Left ventricle myocardium inferior (tissue), 1 donor: ENCODE measurements at regions not wholly inside any gene's neighbourhood (a gene's known extent, or its start where the extent isn't known, plus 50 kb on each side); places are given as distances from the start of the nearest gene placed in this dataset.

Experiments used
- DNase-seq: peaks from one replicate; pipeline ENCODE4 v3.0.0-alpha.2; 2020
- H3K27ac ChIP-seq: fragments of 200-600 bp; replicated peaks from 2 replicates; pipeline ENCODE4 v1.8.0; 2021
- H3K27me3 ChIP-seq: fragments of 200-600 bp; 2 replicates; pipeline ENCODE4 v1.8.0; 2021; ENCODE audit warnings: low read depth
- H3K36me3 ChIP-seq: fragments of 200-600 bp; 2 replicates; pipeline ENCODE4 v1.8.0; 2021
- H3K4me1 ChIP-seq: fragments of 200-600 bp; 2 replicates; pipeline ENCODE4 v1.8.0; 2021
- H3K4me3 ChIP-seq: fragments of 200-600 bp; 2 replicates; pipeline ENCODE4 v1.8.0; 2021; ENCODE audit warnings: mild to moderate bottlenecking, moderate library complexity
- H3K9me3 ChIP-seq: fragments of 200-600 bp; replicated peaks from 2 replicates; pipeline ENCODE4 v1.8.0; 2021
- CTCF ChIP-seq: fragments of 200-600 bp; IDR thresholded peaks from 2 replicates; pipeline ENCODE4 v1.8.0; 2021; ENCODE audit warnings: antibody characterized with exemption, mild to moderate bottlenecking, borderline replicate concordance
- intact Hi-C: fragments of 100-400 bp; cut with micrococcal nuclease; formaldehyde crosslinking; loops from one replicate; pipeline ENCODE4 v1.11.0; 2022
- donor health status: DM: no; HTN: yes; CAD: no; lungs with severe emphysema.

- no peak for DNase-seq
- Histone ChIP-seq H3K9me3 (peaks cover 22% of the 10 kb centered on the region), H3K4me3 (no peak overlapping the region), H3K27ac (no peak overlapping the region), H3K27me3 (no peaks in the 10 kb centered on the region), H3K4me1 (no peaks in the 10 kb centered on the region), H3K36me3 (no peaks in the 10 kb centered on the region)
- no peak for TF ChIP-seq CTCF
- intact Hi-C loops, result no loop called here
Observed at GRCh38 chr4:96366632-96367031, 526.7 kb downstream of the PDHA2 start.

GRCh38 chr4:96375367-96375766 lies 535.5 kb downstream of the PDHA2 start:
- Histone ChIP-seq H3K9me3 (peaks cover 12% of the 10 kb centered on the region), H3K36me3 (no peaks in the 10 kb centered on the region), H3K4me3 (no peak overlapping the region), H3K27ac (no peak overlapping the region), H3K4me1 (no peaks in the 10 kb centered on the region), H3K27me3 (no peaks in the 10 kb centered on the region)
- DNase-seq, result no peak
- intact Hi-C loops, result no loop called here
- TF ChIP-seq CTCF, result no peak

- intact Hi-C loops, result no loop called here
- TF ChIP-seq CTCF, result no peak
- no peaks in the 10 kb centered on the region for H3K36me3 ChIP-seq
- no peaks in the 10 kb centered on the region for H3K27me3 ChIP-seq
- H3K4me1 ChIP-seq, result no peaks in the 10 kb centered on the region
- no peak overlapping the region for H3K27ac ChIP-seq
- DNase-seq, result no peak
- no peak overlapping the region for H3K4me3 ChIP-seq
- peaks cover 18% of the 10 kb centered on the region for H3K9me3 ChIP-seq
Observed at GRCh38 chr4:96379524-96379923, 539.6 kb downstream of the PDHA2 start.

GRCh38 chr4:96380106-96380505 lies 540.2 kb downstream of the PDHA2 start:
- Histone ChIP-seq H3K9me3 (peaks cover 18% of the 10 kb centered on the region), H3K27ac (no peak overlapping the region), H3K27me3 (no peaks in the 10 kb centered on the region), H3K4me1 (no peaks in the 10 kb centered on the region), H3K36me3 (no peaks in the 10 kb centered on the region), H3K4me3 (no peak overlapping the region)
- DNase-seq, result no peak
- intact Hi-C loops, result no loop called here
- TF ChIP-seq CTCF, result no peak

GRCh38 chr4:96383349-96383748 lies 543.5 kb downstream of the PDHA2 start:
- Histone ChIP-seq H3K9me3 (peaks cover 18% of the 10 kb centered on the region), H3K27ac (no peak overlapping the region), H3K27me3 (no peaks in the 10 kb centered on the region), H3K36me3 (no peaks in the 10 kb centered on the region), H3K4me1 (no peaks in the 10 kb centered on the region), H3K4me3 (no peak overlapping the region)
- no peak for DNase-seq
- intact Hi-C loops, result no loop called here
- TF ChIP-seq CTCF, result no peak

- Histone ChIP-seq H3K27ac (no peak overlapping the region), H3K4me1 (no peaks in the 10 kb centered on the region), H3K36me3 (no peaks in the 10 kb centered on the region), H3K4me3 (no peak overlapping the region), H3K9me3 (no peaks in the 10 kb centered on the region), H3K27me3 (no peaks in the 10 kb centered on the region)
- intact Hi-C loops, result no loop called here
- no peak for DNase-seq
- TF ChIP-seq CTCF, result no peak
Observed at GRCh38 chr4:96389770-96390169, 549.9 kb downstream of the PDHA2 start.
